HepG2 (cell line): ENCODE measurements at regions not wholly inside any gene's neighbourhood (a gene's known extent, or its start where the extent isn't known, plus 50 kb on each side); places are given as distances from the start of the nearest gene placed in this dataset.

Experiments
- ETV5 ChIP-seq: IDR thresholded peaks from 2 replicates; pipeline ENCODE4 v1.6.1; 2018; ENCODE audit warnings: missing biosample characterization, missing genetic modification reagents, inconsistent platforms, borderline replicate concordance
- EZH2 ChIP-seq: conservative IDR thresholded peaks from 2 replicates; pipeline ENCODE4 v1.6.1; 2012; ENCODE audit warnings: mild to moderate bottlenecking, low read depth, low read length, moderate library complexity
- GFI1 ChIP-seq: sonication (generic); formaldehyde crosslinking; IDR thresholded peaks from 2 replicates; pipeline ENCODE4 v1.5.0; 2020; ENCODE audit warnings: missing genetic modification reagents, mild to moderate bottlenecking, borderline replicate concordance
- HNRNPUL1 ChIP-seq: fragments of 200-400 bp; formaldehyde crosslinking; IDR thresholded peaks from 2 replicates; pipeline ENCODE4 v1.6.1; 2017; ENCODE audit warnings: low read depth, mild to moderate bottlenecking, low read length, moderate library complexity
- REL ChIP-seq: sonication (generic); formaldehyde crosslinking; conservative IDR thresholded peaks from 2 replicates; pipeline ENCODE4 v1.8.0; 2022; ENCODE audit warnings: mild to moderate bottlenecking, missing genetic modification reagents, moderate library complexity
- RNF2 ChIP-seq: fragments of 450-650 bp; conservative IDR thresholded peaks from 2 replicates; pipeline ENCODE4 v1.6.1; 2016; ENCODE audit warnings: low read depth
- ZNF629 ChIP-seq: sonication (generic); formaldehyde crosslinking; conservative IDR thresholded peaks from 2 replicates; pipeline ENCODE4 v1.5.0; 2020; ENCODE audit warnings: missing genetic modification reagents
- ZNF776 ChIP-seq: sonication (generic); formaldehyde crosslinking; IDR thresholded peaks from 2 replicates; pipeline ENCODE4 v1.4.0; 2020; ENCODE audit warnings: mild to moderate bottlenecking, missing genetic modification reagents
- TF ChIP-seq, protein P1 (sequence below): sonication (generic); formaldehyde crosslinking; IDR thresholded peaks from 2 replicates; pipeline ENCODE4 v1.5.0; 2020; ENCODE audit warnings: mild to moderate bottlenecking, missing genetic modification reagents, moderate library complexity
- TF ChIP-seq, protein P2 (sequence below): sonication (generic); formaldehyde crosslinking; IDR thresholded peaks from 2 replicates; pipeline ENCODE4 v1.5.0; 2020; ENCODE audit warnings: missing genetic modification reagents, mild to moderate bottlenecking, borderline replicate concordance
- TF ChIP-seq, protein P3 (sequence below): sonication (generic); formaldehyde crosslinking; IDR thresholded peaks from 2 replicates; pipeline ENCODE4 v1.4.0; 2020; ENCODE audit warnings: mild to moderate bottlenecking, missing genetic modification reagents

DNA sequence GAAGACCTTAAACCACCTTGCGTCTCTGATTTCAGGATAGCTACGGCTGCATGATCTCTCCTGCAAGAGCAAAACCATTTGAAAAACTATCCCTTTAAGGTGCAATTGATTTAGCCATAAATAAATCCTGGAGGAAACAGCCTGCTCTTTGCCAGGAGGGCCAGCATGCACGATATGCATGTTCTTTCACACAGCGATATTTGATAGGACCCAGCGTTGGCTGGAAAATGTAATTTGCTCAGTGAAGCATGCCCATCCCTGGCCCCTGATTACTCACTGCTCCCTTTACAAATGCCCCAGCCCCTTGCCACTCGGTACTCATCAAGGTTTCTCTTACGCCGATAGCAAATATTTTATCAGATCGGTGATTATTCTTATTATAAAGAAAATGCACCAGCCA, 315.4 kb downstream of the CDH2 start:
- TF ChIP-seq GFI1 (CRISPR knock-in tag) (no peak), RNF2 (no peak), EZH2 (no peak), ZNF776 (CRISPR knock-in tag) (no peak), ZNF629 (CRISPR knock-in tag) (no peak), ETV5 (CRISPR knock-in tag) (no peak), HNRNPUL1 (no peak), REL (CRISPR knock-in tag) (no peak)
- TF ChIP-seq, protein P1, sequence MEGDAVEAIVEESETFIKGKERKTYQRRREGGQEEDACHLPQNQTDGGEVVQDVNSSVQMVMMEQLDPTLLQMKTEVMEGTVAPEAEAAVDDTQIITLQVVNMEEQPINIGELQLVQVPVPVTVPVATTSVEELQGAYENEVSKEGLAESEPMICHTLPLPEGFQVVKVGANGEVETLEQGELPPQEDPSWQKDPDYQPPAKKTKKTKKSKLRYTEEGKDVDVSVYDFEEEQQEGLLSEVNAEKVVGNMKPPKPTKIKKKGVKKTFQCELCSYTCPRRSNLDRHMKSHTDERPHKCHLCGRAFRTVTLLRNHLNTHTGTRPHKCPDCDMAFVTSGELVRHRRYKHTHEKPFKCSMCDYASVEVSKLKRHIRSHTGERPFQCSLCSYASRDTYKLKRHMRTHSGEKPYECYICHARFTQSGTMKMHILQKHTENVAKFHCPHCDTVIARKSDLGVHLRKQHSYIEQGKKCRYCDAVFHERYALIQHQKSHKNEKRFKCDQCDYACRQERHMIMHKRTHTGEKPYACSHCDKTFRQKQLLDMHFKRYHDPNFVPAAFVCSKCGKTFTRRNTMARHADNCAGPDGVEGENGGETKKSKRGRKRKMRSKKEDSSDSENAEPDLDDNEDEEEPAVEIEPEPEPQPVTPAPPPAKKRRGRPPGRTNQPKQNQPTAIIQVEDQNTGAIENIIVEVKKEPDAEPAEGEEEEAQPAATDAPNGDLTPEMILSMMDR (CRISPR knock-in tag), result no peak
- TF ChIP-seq, protein P2, sequence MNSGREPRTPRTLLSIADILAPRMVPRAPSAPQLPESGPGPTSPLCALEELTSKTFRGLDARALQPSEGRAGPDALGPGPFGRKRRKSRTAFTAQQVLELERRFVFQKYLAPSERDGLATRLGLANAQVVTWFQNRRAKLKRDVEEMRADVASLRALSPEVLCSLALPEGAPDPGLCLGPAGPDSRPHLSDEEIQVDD (CRISPR knock-in tag), result no peak
- TF ChIP-seq, protein P3, sequence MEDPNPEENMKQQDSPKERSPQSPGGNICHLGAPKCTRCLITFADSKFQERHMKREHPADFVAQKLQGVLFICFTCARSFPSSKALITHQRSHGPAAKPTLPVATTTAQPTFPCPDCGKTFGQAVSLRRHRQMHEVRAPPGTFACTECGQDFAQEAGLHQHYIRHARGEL (CRISPR knock-in tag), result no peak
